PFSK-1 (cell line): ENCODE measurements at regions not wholly inside any gene's neighbourhood (a gene's known extent, or its start where the extent isn't known, plus 50 kb on each side); places are given as distances from the start of the nearest gene placed in this dataset.

Experiments
- POLR2AphosphoS5 ChIP-seq: IDR thresholded peaks from 2 replicates; pipeline ENCODE4 v1.6.1; 2012; ENCODE audit warnings: low read depth, mild to moderate bottlenecking, control low read depth, low read length, moderate library complexity
- REST ChIP-seq, 2 experiments: IDR thresholded peaks; 2 replicates each; pipeline versions ENCODE4 v1.6.1 to v1.8.0; 2011 to 2012; ENCODE audit warnings: low read depth in 2 of 2, low read length in 2 of 2, control low read depth in 1 of 2, inconsistent platforms in 1 of 2, mild to moderate bottlenecking in 1 of 2, moderate library complexity in 1 of 2; ENCODE audit not compliant: insufficient read depth in 1 of 2
- SIN3A ChIP-seq: IDR thresholded peaks from 2 replicates; pipeline ENCODE4 v1.6.1; 2012; ENCODE audit warnings: mild to moderate bottlenecking, low read length, moderate library complexity, borderline replicate concordance; ENCODE audit not compliant: insufficient read depth
- TAF1 ChIP-seq: IDR thresholded peaks from 2 replicates; pipeline ENCODE4 v1.6.1; 2012; ENCODE audit warnings: low read length, control low read depth, borderline replicate concordance; ENCODE audit not compliant: insufficient read depth

- TF ChIP-seq TAF1 (no peak), REST (IDR thresholded peaks at IDR 0.05; ENCODE audit: insufficient read depth in 1 of 2, low read depth in 2 of 2, low read length in 2 of 2) (no peak), POLR2AphosphoS5 (no peak), SIN3A (no peak)
Observed at GRCh38 chr21:19724081-19724480, 1274.1 kb upstream of the NCAM2 start.
